Lower leg skin (tissue), 3 donors: ENCODE measurements at regions not wholly inside any gene's neighbourhood (a gene's known extent, or its start where the extent isn't known, plus 50 kb on each side); places are given as distances from the start of the nearest gene placed in this dataset.

ENCODE experiments used
- POLR2A ChIP-seq, 2 donors: fragments of 450-650 bp; IDR thresholded peaks; one replicate each; pipeline ENCODE4 v1.6.1; 2016 to 2017; ENCODE audit warnings: antibody characterized with exemption in 2 of 2, mild to moderate bottlenecking in 1 of 2, moderate library complexity in 1 of 2
- TF ChIP-seq, protein P1 (sequence below), 3 donors: fragments of 450-650 bp; IDR thresholded peaks; one replicate each; pipeline ENCODE4 v1.5.1; 2016; ENCODE audit warnings: antibody characterized with exemption in 3 of 3, mild to moderate bottlenecking in 3 of 3, moderate library complexity in 2 of 3

DNA sequence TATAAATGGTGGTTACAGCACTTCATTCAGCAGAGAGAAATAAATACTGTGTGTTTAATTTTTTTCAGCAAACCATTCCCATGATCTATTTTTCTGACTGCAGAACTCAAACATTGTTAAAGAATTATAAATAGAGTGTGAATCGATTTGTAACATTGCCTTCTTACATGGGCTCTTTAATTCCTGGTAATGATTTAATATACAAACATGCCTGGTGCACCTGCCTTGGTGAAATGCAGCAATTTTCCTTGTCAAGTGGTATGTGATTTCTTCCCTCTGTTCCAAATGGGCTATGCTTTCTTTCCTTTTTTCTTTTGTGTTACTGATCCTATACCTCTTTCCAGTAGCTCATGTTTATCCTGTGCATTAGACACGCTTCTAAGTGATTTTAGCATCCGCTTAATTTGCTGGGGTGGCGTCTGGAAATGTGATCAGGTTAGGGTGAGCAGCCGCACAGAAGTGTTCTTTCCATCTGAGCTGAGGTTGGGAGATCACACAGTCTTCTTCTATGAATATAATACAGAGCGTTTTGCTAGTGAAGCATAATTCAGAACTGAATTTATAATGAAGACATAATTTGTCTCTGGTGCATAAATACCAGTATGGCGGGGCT is 94.3 kb upstream of the ITGB1 start:
- TF ChIP-seq, protein P1, sequence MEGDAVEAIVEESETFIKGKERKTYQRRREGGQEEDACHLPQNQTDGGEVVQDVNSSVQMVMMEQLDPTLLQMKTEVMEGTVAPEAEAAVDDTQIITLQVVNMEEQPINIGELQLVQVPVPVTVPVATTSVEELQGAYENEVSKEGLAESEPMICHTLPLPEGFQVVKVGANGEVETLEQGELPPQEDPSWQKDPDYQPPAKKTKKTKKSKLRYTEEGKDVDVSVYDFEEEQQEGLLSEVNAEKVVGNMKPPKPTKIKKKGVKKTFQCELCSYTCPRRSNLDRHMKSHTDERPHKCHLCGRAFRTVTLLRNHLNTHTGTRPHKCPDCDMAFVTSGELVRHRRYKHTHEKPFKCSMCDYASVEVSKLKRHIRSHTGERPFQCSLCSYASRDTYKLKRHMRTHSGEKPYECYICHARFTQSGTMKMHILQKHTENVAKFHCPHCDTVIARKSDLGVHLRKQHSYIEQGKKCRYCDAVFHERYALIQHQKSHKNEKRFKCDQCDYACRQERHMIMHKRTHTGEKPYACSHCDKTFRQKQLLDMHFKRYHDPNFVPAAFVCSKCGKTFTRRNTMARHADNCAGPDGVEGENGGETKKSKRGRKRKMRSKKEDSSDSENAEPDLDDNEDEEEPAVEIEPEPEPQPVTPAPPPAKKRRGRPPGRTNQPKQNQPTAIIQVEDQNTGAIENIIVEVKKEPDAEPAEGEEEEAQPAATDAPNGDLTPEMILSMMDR (IDR thresholded peaks at IDR 0.05), result no peak
- TF ChIP-seq POLR2A (IDR thresholded peaks at IDR 0.05), result no peak
